Astrocyte of the spinal cord (primary cell): ENCODE measurements at regions not wholly inside any gene's neighbourhood (a gene's known extent, or its start where the extent isn't known, plus 50 kb on each side); places are given as distances from the start of the nearest gene placed in this dataset.
A peak's percentile ranks its signal among the peaks of the same experiment; 100 is the strongest.

ENCODE experiments used
- DNase-seq: peaks from one replicate; pipeline ENCODE4 v3.0.0; 2011; ENCODE audit warnings: low read depth, low spot score
- H3K4me3 ChIP-seq: 2 replicates; pipeline ENCODE4 v1.5.1; 2011; ENCODE audit warnings: low read depth, mild to moderate bottlenecking, low read length, moderate library complexity
- CTCF ChIP-seq: IDR thresholded peaks from 2 replicates; pipeline ENCODE4 v1.5.1; 2012; ENCODE audit warnings: low read depth, mild to moderate bottlenecking, low read length, inconsistent platforms
- in situ Hi-C: cut with HindIII; loops from 2 replicates; pipeline ENCODE4 v1.10.0; 2017; ENCODE audit warnings: low sequenced_read_pairs

DNA sequence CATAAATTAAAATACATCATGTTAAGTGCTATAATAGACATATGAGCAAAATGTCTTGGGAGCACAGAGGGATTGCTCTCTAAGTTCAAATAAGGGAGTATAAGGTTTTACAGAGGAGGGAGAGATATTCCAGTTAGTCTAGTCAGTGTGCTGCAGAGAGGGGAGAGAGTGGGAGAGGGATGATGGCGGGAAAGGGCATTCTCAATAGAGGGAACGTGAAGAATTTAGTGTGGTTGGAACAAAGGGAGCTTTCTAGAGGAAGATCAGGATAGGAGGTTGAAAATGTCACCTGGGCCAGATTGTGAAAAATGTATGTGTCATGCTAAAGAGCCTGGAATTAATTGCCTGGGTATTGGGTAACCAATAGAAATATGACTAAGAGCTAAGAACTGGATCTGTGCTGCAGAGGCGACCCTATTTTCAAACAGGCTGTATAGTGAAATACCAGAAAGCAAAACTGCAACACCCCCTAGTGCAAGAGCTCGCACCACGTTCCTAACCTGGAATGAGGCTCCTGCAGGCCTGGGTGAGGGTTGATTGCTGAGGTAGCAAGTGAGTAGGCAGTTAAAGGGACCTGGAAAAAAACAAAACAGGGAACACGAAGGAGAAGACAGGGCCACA is 791.8 kb upstream of the C9orf72 start:
- no peak for TF ChIP-seq CTCF
- H3K4me3 ChIP-seq: no peak overlapping the region
- DNase-seq: no peak
- in situ Hi-C loops: no loop called here

GRCh38 chr9:28365728-28366127 is 792.4 kb upstream of the C9orf72 start:
- in situ Hi-C loops: no loop called here
- H3K4me3 ChIP-seq: no peak overlapping the region
- no peak for TF ChIP-seq CTCF
- peak; percentile 0 for DNase-seq

GRCh38 chr9:28378231-28378630 is 805.0 kb upstream of the C9orf72 start:
- no peak for DNase-seq
- TF ChIP-seq CTCF: no peak
- in situ Hi-C loops: no loop called here
- H3K4me3 ChIP-seq: no peak overlapping the region

GRCh38 chr9:28379082-28379481 is 805.8 kb upstream of the C9orf72 start:
- no peak for DNase-seq
- H3K4me3 ChIP-seq: no peak overlapping the region
- in situ Hi-C loops: no loop called here
- TF ChIP-seq CTCF: no peak

GRCh38 chr9:28389411-28389810 is 816.1 kb upstream of the C9orf72 start:
- in situ Hi-C loops: no loop called here
- no peak for TF ChIP-seq CTCF
- no peak for DNase-seq
- no peak overlapping the region for H3K4me3 ChIP-seq

DNA sequence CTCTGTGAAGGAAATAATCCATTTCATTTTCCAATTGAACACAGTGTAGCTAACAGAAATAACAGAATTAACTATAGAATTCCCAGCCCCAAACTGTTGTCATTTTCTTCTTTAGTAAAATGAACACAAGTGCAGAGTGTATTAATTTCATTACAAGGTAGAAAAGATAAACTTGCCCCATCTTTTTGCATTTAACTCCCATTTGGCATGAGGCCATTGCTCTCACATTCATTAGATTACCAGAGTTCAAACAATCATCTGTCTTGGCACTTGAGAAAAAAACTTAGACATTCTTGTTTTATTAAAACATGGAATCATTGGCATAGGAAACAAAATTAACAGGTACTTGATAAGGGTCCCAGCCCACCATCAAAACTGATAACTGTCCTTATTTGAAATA is 821.5 kb upstream of the C9orf72 start:
- H3K4me3 ChIP-seq: no peak overlapping the region
- TF ChIP-seq CTCF: no peak
- no peak for DNase-seq
- in situ Hi-C loops: no loop called here

DNA sequence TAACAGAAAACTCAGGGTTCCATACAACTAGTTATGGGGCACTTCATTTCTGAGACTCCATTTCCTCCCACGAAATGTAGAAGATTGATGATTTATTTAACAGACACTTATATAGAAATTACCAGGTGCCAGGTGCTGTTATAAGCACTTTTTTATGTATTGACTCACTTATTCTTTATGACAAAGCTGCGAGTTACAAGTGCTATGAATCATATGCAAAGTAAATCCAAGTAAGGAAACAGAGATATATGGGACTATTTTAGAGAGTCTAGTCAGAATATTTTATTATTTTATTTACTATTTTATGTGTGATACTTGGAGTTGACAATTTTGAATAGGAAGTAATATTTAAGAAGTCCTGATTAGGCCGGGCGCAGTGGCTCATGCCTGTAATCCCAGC is 822.8 kb upstream of the C9orf72 start:
- in situ Hi-C loops: no loop called here
- TF ChIP-seq CTCF: no peak
- no peak overlapping the region for H3K4me3 ChIP-seq
- DNase-seq: no peak
